ENCODE measurements at regions not wholly inside any gene's neighbourhood (a gene's known extent, or its start where the extent isn't known, plus 50 kb on each side); places are given as distances from the start of the nearest gene placed in this dataset.

GRCh38 chr9:126153382-126153781, 173.2 kb upstream of the MVB12B start:
- no peaks in the 10 kb centered on the region for H3K9me3 ChIP-seq (replicated peaks; ENCODE audit: control insufficient read depth, insufficient read depth, low read length)
- H3K4me3 ChIP-seq, result no peak overlapping the region
- no peaks in the 10 kb centered on the region; a peak in 1 of 4 replicates for H3K27me3 ChIP-seq (replicated peaks in 1 of 2; ENCODE audit: control insufficient read depth in 2 of 2, insufficient read depth in 2 of 2, low read length in 1 of 2)
- H4K20me1 ChIP-seq (ENCODE audit: control insufficient read depth, insufficient read depth), result no peaks in the 10 kb centered on the region
- no peak for ATAC-seq
- POLR2A ChIA-PET, result no interaction called here
- no peak overlapping the region for H3K9ac ChIP-seq (ENCODE audit: control insufficient read depth, insufficient read depth, low read length)
- intact Hi-C loops (cut with micrococcal nuclease; ENCODE audit: unreplicated experiment), result no loop called here
- H3K79me2 ChIP-seq (ENCODE audit: control insufficient read depth, insufficient read depth, low read length), result no peaks in the 10 kb centered on the region
- 18% methylated on average over 6 of the region's 6 CpGs for WGBS (ENCODE audit: insufficient coverage, insufficient replicate concordance, low lambda C conversion rate, missing lambda C conversion rate)
- DNase-seq (ENCODE audit: low read depth, low spot score), result no peak
- RAD21 ChIA-PET (ENCODE audit: unreplicated experiment), result no interaction called here
- no peak overlapping the region for H3K4me2 ChIP-seq (ENCODE audit: control insufficient read depth, insufficient read depth)
- no peak overlapping the region for H3K27ac ChIP-seq (ENCODE audit: control insufficient read depth, insufficient read depth)
- H3K36me3 ChIP-seq (ENCODE audit: control insufficient read depth in 2 of 2, insufficient read depth in 2 of 2, low read length in 1 of 2), result no peaks in the 10 kb centered on the region
- SMC1A ChIA-PET (ENCODE audit: uncharacterized antibody, unreplicated experiment), result no interaction called here
- no peak overlapping the region for H2AFZ ChIP-seq (ENCODE audit: control insufficient read depth, low read depth, low read length)
- H3K4me1 ChIP-seq (ENCODE audit: control insufficient read depth, insufficient read depth, low read length), result no peaks in the 10 kb centered on the region
- FAIRE-seq, result no peak
- BruUV-seq (replicated peaks), result no TSS peak
- in situ Hi-C loops (cut with MboI), result no loop called here
- TF ChIP-seq MYC (IDR thresholded peaks at IDR 0.05; ENCODE audit: insufficient read depth, insufficient read length, insufficient replicate concordance, low read length, severe bottlenecking) (no peak), BCL3 (IDR thresholded peaks at IDR 0.05; ENCODE audit: borderline replicate concordance, insufficient read depth, low read depth, low read length, poor library complexity, severe bottlenecking) (no peak), YY1 (IDR thresholded peaks at IDR 0.05; ENCODE audit: low read depth, low read length) (no peak), IRF4 (IDR thresholded peaks at IDR 0.05; ENCODE audit: low read depth, low read length) (no peak), ZBED1 (IDR thresholded peaks at IDR 0.05; ENCODE audit: borderline replicate concordance) (no peak), NRF1 (conservative IDR thresholded peaks at IDR 0.05; ENCODE audit: low read depth, low read length) (no peak), RAD21 (IDR thresholded peaks at IDR 0.05; ENCODE audit: insufficient read depth, low read depth, low read length) (no peak)
- CTCF ChIA-PET, result no interaction called here

Data from GM12878 (cell line).